ENCODE measurements at regions not wholly inside any gene's neighbourhood (a gene's known extent, or its start where the extent isn't known, plus 50 kb on each side); places are given as distances from the start of the nearest gene placed in this dataset.

DNA sequence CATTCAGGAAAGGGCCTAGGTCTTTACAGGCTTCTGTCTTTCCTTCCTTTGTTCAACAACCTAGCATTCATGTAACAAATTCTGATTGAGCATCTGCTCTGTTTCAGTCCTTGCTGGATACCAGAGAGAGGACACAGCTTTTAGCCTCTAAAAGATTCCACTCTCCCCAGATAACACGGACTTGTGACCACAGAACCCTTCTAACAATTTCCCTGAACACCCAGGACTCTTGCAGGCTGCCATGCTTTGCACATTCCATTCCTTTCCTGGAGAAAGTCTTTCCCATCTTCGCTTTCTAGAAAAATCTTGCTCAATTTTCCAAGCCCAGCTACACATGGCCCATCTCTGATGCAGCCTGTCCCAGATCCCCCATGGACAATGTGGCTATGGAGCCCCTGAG is 310.9 kb downstream of the ACTL7B start:
- Histone ChIP-seq H3K9ac (ENCODE audit: low read length) (no peak overlapping the region), H3K27ac (ENCODE audit: low read depth, low read length, poor library complexity, severe bottlenecking) (no peak overlapping the region)
- TF ChIP-seq EZH2 (IDR thresholded peaks at IDR 0.05; ENCODE audit: borderline replicate concordance, low read length): no peak
- TF ChIP-seq, protein P1, sequence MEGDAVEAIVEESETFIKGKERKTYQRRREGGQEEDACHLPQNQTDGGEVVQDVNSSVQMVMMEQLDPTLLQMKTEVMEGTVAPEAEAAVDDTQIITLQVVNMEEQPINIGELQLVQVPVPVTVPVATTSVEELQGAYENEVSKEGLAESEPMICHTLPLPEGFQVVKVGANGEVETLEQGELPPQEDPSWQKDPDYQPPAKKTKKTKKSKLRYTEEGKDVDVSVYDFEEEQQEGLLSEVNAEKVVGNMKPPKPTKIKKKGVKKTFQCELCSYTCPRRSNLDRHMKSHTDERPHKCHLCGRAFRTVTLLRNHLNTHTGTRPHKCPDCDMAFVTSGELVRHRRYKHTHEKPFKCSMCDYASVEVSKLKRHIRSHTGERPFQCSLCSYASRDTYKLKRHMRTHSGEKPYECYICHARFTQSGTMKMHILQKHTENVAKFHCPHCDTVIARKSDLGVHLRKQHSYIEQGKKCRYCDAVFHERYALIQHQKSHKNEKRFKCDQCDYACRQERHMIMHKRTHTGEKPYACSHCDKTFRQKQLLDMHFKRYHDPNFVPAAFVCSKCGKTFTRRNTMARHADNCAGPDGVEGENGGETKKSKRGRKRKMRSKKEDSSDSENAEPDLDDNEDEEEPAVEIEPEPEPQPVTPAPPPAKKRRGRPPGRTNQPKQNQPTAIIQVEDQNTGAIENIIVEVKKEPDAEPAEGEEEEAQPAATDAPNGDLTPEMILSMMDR (IDR thresholded peaks at IDR 0.05; ENCODE audit: low read length): no peak

DNA sequence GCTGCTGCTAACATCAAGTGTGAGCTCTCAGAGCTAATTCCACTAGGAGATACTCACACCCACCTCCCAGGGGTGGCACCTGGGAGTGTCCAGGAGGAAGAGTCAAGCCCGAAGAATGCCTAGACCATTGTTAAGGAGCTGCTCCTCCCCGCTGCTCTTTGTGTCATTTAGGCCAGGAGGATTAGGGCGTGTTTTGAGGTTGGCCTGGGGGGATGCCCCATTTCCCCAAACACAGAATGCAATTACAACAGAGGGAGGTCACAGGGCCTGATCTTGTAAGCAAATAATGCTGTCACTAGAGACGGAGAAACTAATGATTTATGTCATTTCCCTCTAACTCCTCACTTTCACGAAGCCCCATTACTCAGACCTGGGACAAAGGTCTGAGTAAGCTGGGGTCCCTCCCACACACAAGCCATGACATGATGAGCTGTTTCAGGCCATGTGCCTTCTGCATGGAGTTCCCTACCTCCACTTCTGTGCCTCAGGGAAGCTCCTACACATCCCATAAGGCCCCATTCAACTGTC is 312.5 kb downstream of the ACTL7B start:
- no peaks in the 10 kb centered on the region for H3K36me3 ChIP-seq (ENCODE audit: insufficient read depth, low read length)
- H3K4me3 ChIP-seq (ENCODE audit: low read depth, low read length, poor library complexity, severe bottlenecking): no peak overlapping the region
- H3K4me1 ChIP-seq (ENCODE audit: insufficient read depth, low read length, severe bottlenecking): no peaks in the 10 kb centered on the region
- TF ChIP-seq, protein P1 (IDR thresholded peaks at IDR 0.05; ENCODE audit: low read length): no peak
- TF ChIP-seq EZH2 (IDR thresholded peaks at IDR 0.05; ENCODE audit: borderline replicate concordance, low read length): no peak
- no peaks in the 10 kb centered on the region for H3K9me3 ChIP-seq (ENCODE audit: low read length)
- no peaks in the 10 kb centered on the region for H3F3A ChIP-seq (ENCODE audit: insufficient read depth, low read length)
- H3K9me2 ChIP-seq (ENCODE audit: low read depth, low read length): no peaks in the 10 kb centered on the region
- H3K27ac ChIP-seq (ENCODE audit: low read depth, low read length, poor library complexity, severe bottlenecking): no peak overlapping the region
- H3K79me2 ChIP-seq (ENCODE audit: insufficient read depth, low read length): no peaks in the 10 kb centered on the region
- no peak overlapping the region for H3K9ac ChIP-seq (ENCODE audit: low read length)
- no peak overlapping the region for H3K4me2 ChIP-seq (ENCODE audit: low read length)
- peaks cover 4% of the 10 kb centered on the region; the same call in 1 of the 2 replicates for H3K27me3 ChIP-seq (ENCODE audit: insufficient read depth, low read length)
- H4K20me1 ChIP-seq (ENCODE audit: insufficient read depth, low read length): no peaks in the 10 kb centered on the region
- H2AFZ ChIP-seq (ENCODE audit: low read length): no peak overlapping the region

More for the DNA sequence above, 310.9 kb downstream of the ACTL7B start:
- Histone ChIP-seq H3F3A (ENCODE audit: insufficient read depth, low read length) (no peaks in the 10 kb centered on the region), H3K4me1 (ENCODE audit: insufficient read depth, low read length, severe bottlenecking) (no peaks in the 10 kb centered on the region), H2AFZ (ENCODE audit: low read length) (no peak overlapping the region), H3K4me3 (ENCODE audit: low read depth, low read length, poor library complexity, severe bottlenecking) (no peak overlapping the region), H3K27me3 (ENCODE audit: insufficient read depth, low read length) (peaks cover 4% of the 10 kb centered on the region; the same call in 1 of the 2 replicates), H3K9me3 (ENCODE audit: low read length) (no peaks in the 10 kb centered on the region), H3K79me2 (ENCODE audit: insufficient read depth, low read length) (no peaks in the 10 kb centered on the region), H4K20me1 (ENCODE audit: insufficient read depth, low read length) (no peaks in the 10 kb centered on the region), H3K9me2 (ENCODE audit: low read depth, low read length) (no peaks in the 10 kb centered on the region), H3K36me3 (ENCODE audit: insufficient read depth, low read length) (no peaks in the 10 kb centered on the region), H3K4me2 (ENCODE audit: low read length) (no peak overlapping the region)

DNA sequence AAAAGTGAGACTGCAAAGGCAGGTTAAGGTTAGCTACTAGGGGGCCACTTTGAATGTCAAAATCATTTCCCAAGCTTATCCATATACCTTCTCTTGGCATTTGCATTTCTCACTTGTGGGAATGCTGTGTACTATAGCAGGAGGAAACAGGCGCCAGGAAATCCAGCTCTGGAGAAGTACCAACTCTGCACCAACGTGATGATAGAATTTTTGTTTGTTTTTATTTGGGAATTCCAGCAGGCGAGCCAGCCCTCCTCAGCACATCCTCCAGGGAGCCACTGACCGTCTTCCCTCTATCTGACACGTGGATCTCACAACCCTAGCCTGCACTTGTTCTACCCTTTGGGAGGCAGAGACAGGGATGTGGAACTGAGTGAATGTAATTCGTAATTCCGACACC is 318.0 kb downstream of the ACTL7B start:
- Histone ChIP-seq H4K20me1 (ENCODE audit: insufficient read depth, low read length) (no peaks in the 10 kb centered on the region), H3K27ac (ENCODE audit: low read depth, low read length, poor library complexity, severe bottlenecking) (no peak overlapping the region), H3K9ac (ENCODE audit: low read length) (no peak overlapping the region), H3F3A (ENCODE audit: insufficient read depth, low read length) (no peaks in the 10 kb centered on the region), H3K9me2 (ENCODE audit: low read depth, low read length) (no peaks in the 10 kb centered on the region), H3K4me1 (ENCODE audit: insufficient read depth, low read length, severe bottlenecking) (no peaks in the 10 kb centered on the region), H3K9me3 (ENCODE audit: low read length) (no peaks in the 10 kb centered on the region), H3K4me2 (ENCODE audit: low read length) (no peak overlapping the region), H2AFZ (ENCODE audit: low read length) (no peak overlapping the region), H3K36me3 (ENCODE audit: insufficient read depth, low read length) (no peaks in the 10 kb centered on the region), H3K4me3 (ENCODE audit: low read depth, low read length, poor library complexity, severe bottlenecking) (no peak overlapping the region), H3K79me2 (ENCODE audit: insufficient read depth, low read length) (no peaks in the 10 kb centered on the region), H3K27me3 (ENCODE audit: insufficient read depth, low read length) (no peaks in the 10 kb centered on the region)
- no peak for TF ChIP-seq EZH2 (IDR thresholded peaks at IDR 0.05; ENCODE audit: borderline replicate concordance, low read length)

Data from OCI-LY1 (cell line).